GM23248 (cell line): ENCODE measurements at regions not wholly inside any gene's neighbourhood (a gene's known extent, or its start where the extent isn't known, plus 50 kb on each side); places are given as distances from the start of the nearest gene placed in this dataset.

ENCODE experiments used
- DNase-seq: peaks from one replicate; pipeline ENCODE4 v3.0.0-alpha.2; 2015
- H2AFZ ChIP-seq: fragments of 200-600 bp; sonication (generic); 2 replicates; pipeline ENCODE4 v1.6.1; 2016; ENCODE audit warnings: antibody characterized with exemption
- H3F3A ChIP-seq: fragments of 200-600 bp; sonication (generic); 2 replicates; pipeline ENCODE4 v1.6.1; 2016; ENCODE audit warnings: mild to moderate bottlenecking, antibody characterized with exemption, mixed run types; ENCODE audit not compliant: insufficient read depth
- H3K27ac ChIP-seq: fragments of 200-600 bp; sonication (generic); 2 replicates; pipeline ENCODE4 v1.5.1; 2016; ENCODE audit warnings: mild to moderate bottlenecking
- H3K27me3 ChIP-seq: fragments of 200-600 bp; sonication (generic); replicated peaks from 2 replicates; pipeline ENCODE4 v1.6.1; 2016; ENCODE audit warnings: mild to moderate bottlenecking; ENCODE audit not compliant: insufficient read depth
- H3K36me3 ChIP-seq: fragments of 200-600 bp; sonication (generic); 2 replicates; pipeline ENCODE4 v1.6.1; 2016; ENCODE audit warnings: low read depth, mild to moderate bottlenecking
- H3K4me1 ChIP-seq: fragments of 200-600 bp; sonication (generic); 2 replicates; pipeline ENCODE4 v1.6.1; 2016; ENCODE audit warnings: mild to moderate bottlenecking; ENCODE audit not compliant: insufficient read depth
- H3K4me2 ChIP-seq: fragments of 200-600 bp; sonication (generic); one replicate; pipeline ENCODE4 v1.6.1; 2016; ENCODE audit warnings: mild to moderate bottlenecking; ENCODE audit not compliant: unreplicated experiment
- H3K4me3 ChIP-seq: fragments of 200-600 bp; sonication (generic); 2 replicates; pipeline ENCODE4 v1.5.1; 2016; ENCODE audit warnings: mild to moderate bottlenecking
- H3K79me2 ChIP-seq: fragments of 200-600 bp; sonication (generic); 2 replicates; pipeline ENCODE4 v1.6.1; 2016; ENCODE audit warnings: mild to moderate bottlenecking; ENCODE audit not compliant: insufficient read depth
- H3K9ac ChIP-seq: fragments of 200-600 bp; sonication (generic); 2 replicates; pipeline ENCODE4 v1.6.1; 2016; ENCODE audit warnings: mild to moderate bottlenecking
- H3K9me2 ChIP-seq: fragments of 200-600 bp; sonication (generic); 2 replicates; pipeline ENCODE4 v1.6.1; 2016; ENCODE audit warnings: mixed run types, mild to moderate bottlenecking, moderate library complexity; ENCODE audit not compliant: insufficient read depth
- H3K9me3 ChIP-seq: fragments of 200-600 bp; sonication (generic); one replicate; pipeline ENCODE4 v1.6.1; 2017; ENCODE audit warnings: low read depth
- H4K20me1 ChIP-seq: fragments of 200-600 bp; sonication (generic); 2 replicates; pipeline ENCODE4 v1.6.0; 2016; ENCODE audit not compliant: insufficient read depth
- EZH2 ChIP-seq: fragments of 200-600 bp; sonication (generic); IDR thresholded peaks from 2 replicates; pipeline ENCODE4 v1.6.1; 2018; ENCODE audit warnings: antibody characterized with exemption, mild to moderate bottlenecking; ENCODE audit not compliant: insufficient read depth, poor library complexity, severe bottlenecking
- EZH2phosphoT487 ChIP-seq: fragments of 200-600 bp; sonication (generic); IDR thresholded peaks from 2 replicates; pipeline ENCODE4 v1.6.1; 2018; ENCODE audit warnings: antibody characterized with exemption, moderate library complexity, mild to moderate bottlenecking, low read depth; ENCODE audit not compliant: insufficient read depth
- WGBS, 2 experiments: methylation state at CpG; one replicate each; pipeline ENCODE4 v1.1.6; 2015 to 2017; ENCODE audit warnings: low lambda C conversion rate in 2 of 2, low coverage in 1 of 2; ENCODE audit errors: missing lambda C conversion rate in 2 of 2; 5-methylcytosine and 5-hydroxymethylcytosine counted together
- in situ Hi-C: fragments of 300-500 bp; cut with MboI; formaldehyde crosslinking; loops from 2 replicates; pipeline ENCODE4 v1.15.0; 2020

GRCh38 chr7:42573881-42574672 is 337.1 kb upstream of the GLI3 start:
- no peak overlapping the region for H3K4me3 ChIP-seq
- no peak overlapping the region for H3K4me2 ChIP-seq
- no peaks in the 10 kb centered on the region for H4K20me1 ChIP-seq
- in situ Hi-C loops: no loop called here
- no peak overlapping the region for H2AFZ ChIP-seq
- H3K36me3 ChIP-seq: no peaks in the 10 kb centered on the region
- 53 to 54% methylated on average over 7 of the region's 7 CpGs for WGBS, 2 experiments
- no peaks in the 10 kb centered on the region for H3F3A ChIP-seq
- no peak overlapping the region for H3K9ac ChIP-seq
- peaks cover 15% of the 10 kb centered on the region; the same call in 1 of the 2 replicates for H3K27me3 ChIP-seq
- H3K9me3 ChIP-seq: no peaks in the 10 kb centered on the region
- DNase-seq: no peak
- H3K79me2 ChIP-seq: no peaks in the 10 kb centered on the region
- no peaks in the 10 kb centered on the region for H3K9me2 ChIP-seq
- TF ChIP-seq EZH2phosphoT487 (no peak), EZH2 (no peak)
- no peak overlapping the region for H3K27ac ChIP-seq
- no peaks in the 10 kb centered on the region for H3K4me1 ChIP-seq

GRCh38 chr7:42572561-42572960 is 335.6 kb upstream of the GLI3 start:
- H4K20me1 ChIP-seq: no peaks in the 10 kb centered on the region
- in situ Hi-C loops: no loop called here
- no peaks in the 10 kb centered on the region for H3K9me3 ChIP-seq
- no peaks in the 10 kb centered on the region for H3K36me3 ChIP-seq
- H3K27ac ChIP-seq: no peak overlapping the region
- no peak overlapping the region for H3K4me2 ChIP-seq
- H3F3A ChIP-seq: no peaks in the 10 kb centered on the region
- H3K9me2 ChIP-seq: no peaks in the 10 kb centered on the region
- DNase-seq: no peak
- H3K79me2 ChIP-seq: no peaks in the 10 kb centered on the region
- 75 to 78% methylated on average over 1 of the region's 1 CpG for WGBS, 2 experiments
- no peaks in the 10 kb centered on the region for H3K4me1 ChIP-seq
- no peak overlapping the region for H2AFZ ChIP-seq
- H3K9ac ChIP-seq: no peak overlapping the region
- peaks cover 10% of the 10 kb centered on the region; the same call in 1 of the 2 replicates for H3K27me3 ChIP-seq
- H3K4me3 ChIP-seq: no peak overlapping the region
- no peak for TF ChIP-seq EZH2phosphoT487
- no peak for TF ChIP-seq EZH2

- no peak for TF ChIP-seq EZH2phosphoT487
- no peak for TF ChIP-seq EZH2
- WGBS, 2 experiments: 80 to 84% methylated on average over 8 of the region's 8 CpGs
- no peak overlapping the region for H3K4me2 ChIP-seq
Observed at GRCh38 chr7:42572056-42572455, 335.0 kb upstream of the GLI3 start.

GRCh38 chr7:42570944-42571343 is 333.9 kb upstream of the GLI3 start:
- no peak overlapping the region for H2AFZ ChIP-seq
- 74 to 82% methylated on average over 2 of the region's 2 CpGs for WGBS, 2 experiments
- in situ Hi-C loops: no loop called here

More at GRCh38 chr7:42572056-42572455, 335.0 kb upstream of the GLI3 start:
- H3K9me3 ChIP-seq: no peaks in the 10 kb centered on the region
- no peaks in the 10 kb centered on the region for H3K9me2 ChIP-seq
- peaks cover 5% of the 10 kb centered on the region; the same call in 1 of the 2 replicates for H3K27me3 ChIP-seq
- in situ Hi-C loops: no loop called here
- no peak for DNase-seq
- no peaks in the 10 kb centered on the region for H4K20me1 ChIP-seq
- no peaks in the 10 kb centered on the region for H3K79me2 ChIP-seq
- no peaks in the 10 kb centered on the region for H3K36me3 ChIP-seq
- H3F3A ChIP-seq: no peaks in the 10 kb centered on the region
- no peak overlapping the region for H3K9ac ChIP-seq
- H3K4me3 ChIP-seq: no peak overlapping the region
- H3K27ac ChIP-seq: no peak overlapping the region
- no peaks in the 10 kb centered on the region for H3K4me1 ChIP-seq
- H2AFZ ChIP-seq: no peak overlapping the region

More at GRCh38 chr7:42570944-42571343, 333.9 kb upstream of the GLI3 start:
- Histone ChIP-seq H3K27me3 (no peaks in the 10 kb centered on the region), H3K79me2 (no peaks in the 10 kb centered on the region), H3K27ac (no peak overlapping the region), H3K9me3 (no peaks in the 10 kb centered on the region), H4K20me1 (no peaks in the 10 kb centered on the region), H3K36me3 (no peaks in the 10 kb centered on the region), H3K4me3 (no peak overlapping the region), H3F3A (no peaks in the 10 kb centered on the region), H3K9ac (no peak overlapping the region), H3K9me2 (no peaks in the 10 kb centered on the region), H3K4me2 (no peak overlapping the region), H3K4me1 (no peaks in the 10 kb centered on the region)
- DNase-seq: no peak
- TF ChIP-seq EZH2: no peak
